ENCODE measurements at regions not wholly inside any gene's neighbourhood (a gene's known extent, or its start where the extent isn't known, plus 50 kb on each side); places are given as distances from the start of the nearest gene placed in this dataset.

DNA sequence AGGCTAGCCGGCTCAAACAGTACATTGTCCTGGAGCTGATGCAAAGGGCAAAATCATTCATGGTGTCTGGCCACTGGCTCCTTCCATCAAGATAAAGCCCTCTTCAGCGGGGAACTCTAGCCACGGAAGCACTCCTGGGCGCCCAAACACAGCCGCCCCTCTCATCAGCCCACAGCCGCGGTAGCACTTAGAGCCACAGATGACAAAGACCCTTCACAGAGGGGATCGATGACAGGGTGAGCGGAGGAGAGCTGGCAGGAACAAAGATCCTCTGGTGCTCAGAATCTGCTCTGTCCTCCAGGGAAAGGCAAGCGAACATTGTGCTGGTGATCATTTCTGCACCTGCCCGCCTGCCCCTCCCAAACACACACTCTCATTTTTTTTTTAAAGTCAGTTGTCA is 222.2 kb upstream of the NRP1 start:
- Mint-ChIP-seq H3K9me3 (ENCODE audit: unreplicated experiment) (no peaks in the 10 kb centered on the region), H3K4me1 (ENCODE audit: low read depth, unreplicated experiment) (no peaks in the 10 kb centered on the region), H3K27ac (ENCODE audit: unreplicated experiment) (no peak overlapping the region), H3K27me3 (ENCODE audit: insufficient read depth, unreplicated experiment) (no peaks in the 10 kb centered on the region), H3K36me3 (ENCODE audit: insufficient read depth, unreplicated experiment) (no peaks in the 10 kb centered on the region), H3K4me3 (ENCODE audit: unreplicated experiment) (no peak overlapping the region)
- H3K36me3 ChIP-seq (ENCODE audit: control insufficient read depth, insufficient read depth, low read length) = no peaks in the 10 kb centered on the region
- intact Hi-C loops (cut with micrococcal nuclease; ENCODE audit: unreplicated experiment) = no loop called here
- H3K4me3 ChIP-seq (ENCODE audit: low read depth, low read length) = no peak overlapping the region
- no peaks in the 10 kb centered on the region for H3K27me3 ChIP-seq (replicated peaks; ENCODE audit: control insufficient read depth, insufficient read depth, low read length)
- ChIA-PET POLR2A (no interaction called here), CTCF (no interaction called here)
- no peaks in the 10 kb centered on the region for H3K9me3 ChIP-seq
- H3K4me1 ChIP-seq = no peaks in the 10 kb centered on the region
- BruUV-seq (replicated peaks) = no TSS peak
- no peak for DNase-seq
- TF ChIP-seq, protein P1, sequence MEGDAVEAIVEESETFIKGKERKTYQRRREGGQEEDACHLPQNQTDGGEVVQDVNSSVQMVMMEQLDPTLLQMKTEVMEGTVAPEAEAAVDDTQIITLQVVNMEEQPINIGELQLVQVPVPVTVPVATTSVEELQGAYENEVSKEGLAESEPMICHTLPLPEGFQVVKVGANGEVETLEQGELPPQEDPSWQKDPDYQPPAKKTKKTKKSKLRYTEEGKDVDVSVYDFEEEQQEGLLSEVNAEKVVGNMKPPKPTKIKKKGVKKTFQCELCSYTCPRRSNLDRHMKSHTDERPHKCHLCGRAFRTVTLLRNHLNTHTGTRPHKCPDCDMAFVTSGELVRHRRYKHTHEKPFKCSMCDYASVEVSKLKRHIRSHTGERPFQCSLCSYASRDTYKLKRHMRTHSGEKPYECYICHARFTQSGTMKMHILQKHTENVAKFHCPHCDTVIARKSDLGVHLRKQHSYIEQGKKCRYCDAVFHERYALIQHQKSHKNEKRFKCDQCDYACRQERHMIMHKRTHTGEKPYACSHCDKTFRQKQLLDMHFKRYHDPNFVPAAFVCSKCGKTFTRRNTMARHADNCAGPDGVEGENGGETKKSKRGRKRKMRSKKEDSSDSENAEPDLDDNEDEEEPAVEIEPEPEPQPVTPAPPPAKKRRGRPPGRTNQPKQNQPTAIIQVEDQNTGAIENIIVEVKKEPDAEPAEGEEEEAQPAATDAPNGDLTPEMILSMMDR (IDR thresholded peaks at IDR 0.05; ENCODE audit: insufficient read depth in 1 of 2, low read depth in 1 of 2, low read length in 1 of 2, severe bottlenecking in 1 of 2, unreplicated experiment in 1 of 2) = no peak

- DNase-seq = no peak
- Histone ChIP-seq H3K4me3 (ENCODE audit: low read depth, low read length) (no peak overlapping the region), H3K4me1 (no peaks in the 10 kb centered on the region), H3K9me3 (no peaks in the 10 kb centered on the region), H3K36me3 (ENCODE audit: control insufficient read depth, insufficient read depth, low read length) (no peaks in the 10 kb centered on the region), H3K27me3 (replicated peaks; ENCODE audit: control insufficient read depth, insufficient read depth, low read length) (no peaks in the 10 kb centered on the region)
- POLR2A ChIA-PET = no interaction called here
- TF ChIP-seq, protein P1 (IDR thresholded peaks at IDR 0.05; ENCODE audit: insufficient read depth in 1 of 2, low read depth in 1 of 2, low read length in 1 of 2, severe bottlenecking in 1 of 2, unreplicated experiment in 1 of 2) = no peak
- Mint-ChIP-seq H3K27ac (ENCODE audit: unreplicated experiment) (no peak overlapping the region), H3K4me1 (ENCODE audit: low read depth, unreplicated experiment) (peaks cover 5% of the 10 kb centered on the region), H3K4me3 (ENCODE audit: unreplicated experiment) (no peak overlapping the region), H3K27me3 (ENCODE audit: insufficient read depth, unreplicated experiment) (no peaks in the 10 kb centered on the region), H3K9me3 (ENCODE audit: unreplicated experiment) (no peaks in the 10 kb centered on the region), H3K36me3 (ENCODE audit: insufficient read depth, unreplicated experiment) (no peaks in the 10 kb centered on the region)
- CTCF ChIA-PET = no interaction called here
- intact Hi-C loops (cut with micrococcal nuclease; ENCODE audit: unreplicated experiment) = no loop called here
- BruUV-seq (replicated peaks) = no TSS peak
Measured at GRCh38 chr10:33556103-33556502, 221.6 kb upstream of the NRP1 start.

DNA sequence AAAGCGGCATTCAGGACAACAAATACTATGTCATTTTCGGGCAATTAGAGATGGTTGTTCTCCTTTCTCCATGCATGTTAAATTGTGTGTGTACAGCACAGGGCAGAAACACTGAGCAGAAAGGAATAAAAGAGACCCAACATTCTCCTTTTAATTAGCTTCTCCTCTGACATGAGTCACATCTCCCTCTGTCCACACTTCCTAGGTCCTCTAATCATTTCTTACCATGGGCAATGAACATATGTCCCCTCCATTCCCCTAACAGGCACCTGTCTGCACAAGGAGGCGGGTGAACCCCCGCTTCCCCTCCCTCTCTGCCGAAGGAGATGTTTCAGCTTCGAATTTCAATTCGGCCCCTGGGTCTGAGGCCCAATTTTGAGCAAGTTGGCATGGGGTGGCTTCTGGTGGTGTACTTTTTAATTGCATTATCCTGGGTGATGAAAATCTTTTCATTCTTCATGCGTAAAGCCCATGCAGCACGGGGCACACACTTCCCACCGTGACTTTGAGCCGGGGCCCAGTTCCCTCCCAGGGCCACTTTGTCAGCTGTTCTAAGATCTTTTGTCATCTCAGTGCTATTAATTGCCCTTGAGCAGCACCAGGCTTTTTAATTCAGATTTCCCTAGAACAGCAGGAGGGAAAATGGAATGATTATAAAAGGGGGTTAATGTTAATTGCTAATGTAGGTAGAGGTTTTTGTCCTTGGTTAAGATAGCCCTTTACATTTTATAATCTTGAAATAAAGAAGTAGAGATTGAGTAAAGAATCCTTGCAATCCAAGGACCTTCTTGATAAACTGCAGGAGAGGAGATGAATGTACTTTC is 219.5 kb upstream of the NRP1 start:
- CTCF ChIA-PET = no interaction called here
- BruUV-seq (replicated peaks) = no TSS peak
- Histone ChIP-seq H3K36me3 (ENCODE audit: control insufficient read depth, insufficient read depth, low read length) (no peaks in the 10 kb centered on the region), H3K9me3 (no peaks in the 10 kb centered on the region), H3K4me3 (ENCODE audit: low read depth, low read length) (no peak overlapping the region), H3K4me1 (no peaks in the 10 kb centered on the region), H3K27me3 (replicated peaks; ENCODE audit: control insufficient read depth, insufficient read depth, low read length) (no peaks in the 10 kb centered on the region)
- Mint-ChIP-seq H3K9me3 (ENCODE audit: unreplicated experiment) (no peaks in the 10 kb centered on the region), H3K4me1 (ENCODE audit: low read depth, unreplicated experiment) (peaks cover 13% of the 10 kb centered on the region), H3K36me3 (ENCODE audit: insufficient read depth, unreplicated experiment) (no peaks in the 10 kb centered on the region), H3K27ac (ENCODE audit: unreplicated experiment) (no peak overlapping the region), H3K27me3 (ENCODE audit: insufficient read depth, unreplicated experiment) (no peaks in the 10 kb centered on the region), H3K4me3 (ENCODE audit: unreplicated experiment) (no peak overlapping the region)
- TF ChIP-seq, protein P1 (IDR thresholded peaks at IDR 0.05; ENCODE audit: insufficient read depth in 1 of 2, low read depth in 1 of 2, low read length in 1 of 2, severe bottlenecking in 1 of 2, unreplicated experiment in 1 of 2) = no peak
- intact Hi-C loops (cut with micrococcal nuclease; ENCODE audit: unreplicated experiment) = no loop called here
- no peak for DNase-seq
- POLR2A ChIA-PET = no interaction called here

Measured in Caco-2 (cell line).